Activated CD4-positive, alpha-beta T cell treated with anti-CD3 and anti-CD28 coated beads, Interleukin-10, Interleukin-2, amounts not matched to agents 100 ng/mL and 50 ng/mL, durations not matched to agents 16 hours and 8 hours (primary cell): ENCODE measurements at regions not wholly inside any gene's neighbourhood (a gene's known extent, or its start where the extent isn't known, plus 50 kb on each side); places are given as distances from the start of the nearest gene placed in this dataset.
"Not testable (repeated sequence)": the region's sequence is repeated elsewhere in the genome, so short reads cannot be mapped to it uniquely, and the experiment has no call there.

Experiments
- DNase-seq: peaks from one replicate; pipeline ENCODE4 v3.0.0-alpha.2; 2020

- DNase-seq = not testable (repeated sequence)
These were observed 88.5 kb upstream of the RANBP6 start for GRCh38 chr9:6103911-6104310.

DNA sequence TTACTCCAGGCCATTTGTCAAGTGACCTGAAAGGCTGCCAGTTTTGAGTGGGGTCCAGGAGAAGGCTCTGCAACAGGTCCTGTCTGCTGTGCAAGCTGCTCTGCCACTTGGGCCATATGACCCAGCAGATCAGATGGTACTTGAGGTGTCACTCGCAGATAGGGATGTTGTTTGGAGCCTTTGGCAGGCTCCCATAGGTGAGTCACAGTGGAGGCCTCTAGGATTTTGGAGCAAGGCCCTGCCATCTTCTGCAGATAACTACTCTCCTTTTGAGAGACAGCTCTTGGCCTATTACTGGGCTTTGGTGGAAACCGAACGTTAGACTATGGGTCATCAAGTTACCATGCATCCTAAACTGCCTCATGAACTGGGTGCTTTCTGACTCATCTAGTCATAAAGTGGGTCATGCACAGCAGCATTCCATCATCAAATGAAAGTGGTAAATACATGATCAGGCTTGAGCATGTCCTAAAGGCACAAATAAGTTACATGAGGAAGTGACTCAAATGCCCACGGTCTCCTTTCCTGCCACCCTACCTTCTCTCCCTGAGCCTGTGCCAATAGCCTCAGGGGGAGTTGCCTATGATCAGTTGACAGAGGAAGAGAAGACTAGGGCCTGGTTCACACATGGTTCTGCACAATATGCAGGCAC lies 87.0 kb upstream of the RANBP6 start:
- peak; percentile 53 for DNase-seq

DNA sequence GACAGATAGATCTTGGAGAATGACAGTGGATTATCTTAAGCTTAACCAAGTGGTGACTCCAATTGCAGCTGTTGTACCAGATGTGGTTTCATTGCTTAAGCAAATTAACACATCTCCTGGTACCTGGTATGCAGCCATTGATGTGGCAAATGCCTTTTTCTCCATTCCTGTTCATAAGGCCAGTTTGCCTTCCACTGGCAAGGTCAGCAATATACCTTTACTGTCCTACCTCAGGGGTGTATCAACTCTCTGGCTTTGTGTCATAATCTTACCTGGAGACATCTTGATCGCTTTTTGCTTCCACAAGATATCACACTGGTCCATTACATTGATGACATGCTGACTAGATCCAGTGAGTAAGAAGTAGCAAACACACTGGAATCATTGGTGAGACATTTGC lies 86.3 kb upstream of the RANBP6 start:
- not testable (repeated sequence) for DNase-seq

- DNase-seq = not testable (repeated sequence)
These were observed 83.9 kb upstream of the RANBP6 start for GRCh38 chr9:6099346-6099745.

DNA sequence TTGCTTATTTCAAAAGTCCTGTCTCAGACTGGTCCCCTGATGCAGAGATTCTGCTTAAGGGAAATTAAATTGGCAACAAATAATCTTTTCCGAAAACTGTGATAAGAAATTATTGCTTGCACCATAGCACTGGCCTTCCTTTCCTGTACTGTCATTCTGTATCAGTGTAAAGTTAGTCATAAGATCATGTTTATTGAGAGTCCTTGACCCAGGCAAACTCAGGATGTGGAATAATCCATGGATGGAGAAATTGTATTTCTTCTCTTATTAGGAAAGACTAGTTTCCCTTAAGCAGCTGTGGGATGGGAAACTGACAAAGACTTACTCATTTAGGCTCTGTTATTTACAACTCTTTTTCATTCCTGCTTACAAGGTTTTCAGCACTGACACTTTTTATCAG lies 83.0 kb upstream of the RANBP6 start:
- DNase-seq = no peak

GRCh38 chr9:6096821-6097220 lies 81.4 kb upstream of the RANBP6 start:
- DNase-seq = peak; percentile 40

GRCh38 chr9:6090277-6091210 lies 75.1 kb upstream of the RANBP6 start:
- DNase-seq = no peak

- no peak for DNase-seq
These were observed 73.9 kb upstream of the RANBP6 start for GRCh38 chr9:6089300-6089699.

DNA sequence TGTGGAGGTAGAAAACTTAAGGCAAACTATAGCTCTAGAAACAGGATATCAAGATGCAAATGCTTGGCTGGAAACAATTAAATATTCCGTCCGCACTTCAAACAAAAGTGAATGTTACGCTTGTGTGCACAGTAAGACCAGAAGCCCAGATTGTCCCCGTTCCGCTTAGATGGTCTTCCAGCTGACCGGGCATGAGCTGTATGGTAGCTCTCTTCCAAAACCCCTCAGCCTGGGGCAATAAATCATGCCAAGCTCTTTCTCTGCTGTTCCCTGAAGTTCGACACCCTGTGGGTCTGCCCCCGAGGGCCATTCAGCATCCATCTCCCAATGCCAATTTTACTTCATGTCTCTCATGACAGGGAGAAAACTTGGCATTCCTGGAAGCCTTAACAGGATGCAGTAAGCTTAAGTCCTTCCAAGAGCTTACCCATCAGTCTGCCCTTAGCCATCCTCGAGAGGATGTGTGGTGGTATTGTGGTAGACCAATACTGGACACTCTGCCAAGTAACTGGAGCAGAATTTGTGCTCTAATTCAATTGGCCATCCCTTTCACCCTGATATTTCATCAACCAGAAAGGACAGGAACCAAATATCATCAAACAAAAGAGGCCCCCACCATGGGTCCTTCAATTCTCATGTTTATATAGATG lies 70.7 kb upstream of the RANBP6 start:
- no peak for DNase-seq

GRCh38 chr9:6080154-6080716 lies 64.8 kb upstream of the RANBP6 start:
- DNase-seq = peak; percentile 45

- DNase-seq = no peak
These were observed 64.0 kb upstream of the RANBP6 start for GRCh38 chr9:6079386-6079785.

DNA sequence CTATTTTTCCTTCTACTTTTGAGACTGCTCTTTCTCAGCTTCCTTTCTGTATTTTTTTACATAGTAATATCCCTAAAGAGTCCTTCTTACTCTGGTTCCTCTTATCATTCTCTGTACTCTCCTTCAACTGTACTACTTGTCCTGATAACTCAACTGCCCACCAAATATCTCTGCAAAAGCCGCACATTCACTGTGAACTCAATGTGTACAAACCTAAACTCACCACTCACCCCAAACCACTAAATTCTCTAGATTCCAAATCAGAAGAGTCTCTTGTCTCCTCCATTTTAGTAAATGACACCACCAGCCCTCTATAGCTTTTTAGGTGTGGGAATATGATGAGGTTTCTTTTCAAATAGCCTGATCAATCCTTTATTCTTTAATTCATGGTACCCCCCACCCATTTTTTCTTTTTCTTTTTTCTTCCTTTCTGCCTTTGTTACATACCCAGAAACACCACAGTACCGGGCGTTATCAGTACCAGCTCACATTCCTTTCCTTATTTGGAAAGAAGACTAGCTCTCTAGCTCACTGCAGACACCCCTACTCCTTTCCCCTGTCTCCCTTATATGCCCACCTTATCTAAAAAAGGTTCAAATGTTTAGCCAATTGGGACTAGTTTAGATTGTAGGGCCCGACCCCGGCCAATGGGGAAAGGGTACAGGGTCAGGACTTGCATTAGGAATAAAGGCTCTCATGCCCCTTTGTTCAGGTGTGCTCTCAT lies 63.1 kb upstream of the RANBP6 start:
- no peak for DNase-seq

DNA sequence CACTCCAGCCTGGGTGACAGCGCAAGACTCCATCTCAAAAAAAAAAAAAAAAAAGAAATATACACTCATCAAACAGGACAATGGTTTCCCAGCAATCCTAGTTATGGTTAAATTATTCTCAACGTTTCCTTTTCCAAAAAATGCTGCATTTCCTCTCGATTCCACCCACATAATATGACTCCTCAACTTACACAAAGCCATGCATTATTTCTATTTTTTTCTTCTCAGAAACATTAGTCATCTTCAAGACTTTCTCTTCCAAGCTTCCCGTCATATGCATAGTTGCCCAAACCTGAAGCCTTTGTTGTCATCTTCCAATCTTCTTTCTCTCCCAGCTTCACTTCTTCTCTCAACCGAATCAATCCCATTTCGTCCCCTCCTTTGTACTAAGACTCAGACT lies 61.4 kb upstream of the RANBP6 start:
- no peak for DNase-seq

- no peak for DNase-seq
These were observed 58.3 kb upstream of the RANBP6 start for GRCh38 chr9:6073731-6074130.

GRCh38 chr9:6072865-6073264 lies 57.4 kb upstream of the RANBP6 start:
- no peak for DNase-seq

DNA sequence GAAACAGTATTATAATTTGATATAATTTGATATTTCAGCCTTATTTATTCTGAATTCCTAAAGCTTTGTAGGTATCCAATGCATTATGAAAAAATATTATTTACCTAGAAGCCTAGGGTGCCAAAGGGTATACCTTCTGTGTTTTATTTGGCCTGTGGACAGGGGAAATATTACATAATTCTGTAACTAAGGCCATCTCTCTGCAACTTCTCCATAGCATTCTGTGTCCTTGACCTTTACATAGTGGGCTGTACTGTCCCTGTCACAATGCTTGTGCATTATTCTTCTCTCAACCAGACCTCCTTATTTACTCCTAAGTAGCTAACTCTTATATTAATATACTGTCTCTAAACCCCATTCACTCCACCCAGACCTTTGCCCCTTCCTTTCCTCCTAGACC lies 57.0 kb upstream of the RANBP6 start:
- DNase-seq = no peak

DNA sequence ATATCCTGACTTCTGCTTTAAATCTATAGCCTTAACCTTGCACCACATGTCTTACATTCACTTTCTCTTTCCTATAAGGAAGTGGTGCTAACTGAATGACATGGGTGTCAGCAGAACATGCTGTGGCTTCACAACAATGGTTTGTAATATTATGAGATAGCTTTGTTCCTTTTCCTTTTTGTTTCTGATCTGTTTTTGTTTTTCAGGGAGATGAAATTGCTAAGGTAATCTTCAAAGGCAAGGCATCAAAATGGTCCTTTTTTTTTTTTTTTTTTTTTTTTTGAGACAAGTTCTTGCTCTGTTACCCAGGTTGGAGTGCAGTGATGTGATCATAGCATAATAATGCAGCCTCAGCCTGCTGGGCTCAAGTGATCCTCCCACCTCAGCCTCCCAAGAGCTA lies 53.6 kb upstream of the RANBP6 start:
- peak; percentile 48 for DNase-seq

DNA sequence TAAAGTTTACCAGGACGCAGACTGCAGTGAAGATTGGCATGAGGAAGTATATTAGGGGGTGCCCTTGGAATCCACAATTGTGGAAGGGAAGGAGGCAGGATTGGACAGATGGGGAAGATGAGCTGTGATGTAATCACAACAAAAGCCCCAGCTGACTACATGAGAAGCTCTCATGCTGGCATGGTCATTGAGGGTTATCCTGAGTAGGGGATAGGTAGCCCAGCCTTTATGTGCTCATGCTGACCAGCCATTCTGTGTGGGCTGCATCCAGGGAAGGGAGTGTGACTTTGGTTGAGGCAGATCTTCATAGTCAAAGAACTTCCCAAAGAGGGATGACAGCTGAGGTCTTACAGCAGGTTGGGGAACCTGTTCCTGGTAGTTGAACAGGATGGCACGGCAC lies 52.0 kb upstream of the RANBP6 start:
- DNase-seq = no peak
